ENCODE measurements at regions not wholly inside any gene's neighbourhood (a gene's known extent, or its start where the extent isn't known, plus 50 kb on each side); places are given as distances from the start of the nearest gene placed in this dataset.

- DNase-seq (ENCODE audit: low read depth in 2 of 2) = no peak
Measured at GRCh38 chr10:128556182-128557110, 430.2 kb upstream of the MKI67 start.

- no peak for DNase-seq (ENCODE audit: low read depth in 2 of 2)
Measured at GRCh38 chr10:128557149-128557710, 431.0 kb upstream of the MKI67 start.

- DNase-seq (ENCODE audit: low read depth in 2 of 2) = no peak
Measured at GRCh38 chr10:128560406-128560805, 434.2 kb upstream of the MKI67 start.

- DNase-seq (ENCODE audit: low read depth in 2 of 2) = no peak
Measured at GRCh38 chr10:128560993-128561392, 434.8 kb upstream of the MKI67 start.

GRCh38 chr10:128563387-128563786 is 437.2 kb upstream of the MKI67 start:
- DNase-seq (ENCODE audit: low read depth in 2 of 2) = no peak

GRCh38 chr10:128563904-128564303 is 437.7 kb upstream of the MKI67 start:
- DNase-seq (ENCODE audit: low read depth in 2 of 2) = no peak

- no peak for DNase-seq (ENCODE audit: low read depth in 2 of 2)
Measured at GRCh38 chr10:128566361-128566968, 440.2 kb upstream of the MKI67 start.

GRCh38 chr10:128567551-128567950 is 441.3 kb upstream of the MKI67 start:
- no peak for DNase-seq (ENCODE audit: low read depth in 2 of 2)

GRCh38 chr10:128568041-128568440 is 441.8 kb upstream of the MKI67 start:
- no peak for DNase-seq (ENCODE audit: low read depth in 2 of 2)

- no peak for DNase-seq (ENCODE audit: low read depth in 2 of 2)
Measured at GRCh38 chr10:128568491-128568890, 442.3 kb upstream of the MKI67 start.

- DNase-seq (ENCODE audit: low read depth in 2 of 2) = no peak
Measured at GRCh38 chr10:128568990-128569945, 443.0 kb upstream of the MKI67 start.

GRCh38 chr10:128570319-128570995 is 444.2 kb upstream of the MKI67 start:
- no peak for DNase-seq (ENCODE audit: low read depth in 2 of 2)

- DNase-seq (ENCODE audit: low read depth in 2 of 2) = no peak
Measured at GRCh38 chr10:128571071-128571470, 444.8 kb upstream of the MKI67 start.

GRCh38 chr10:128571745-128572144 is 445.5 kb upstream of the MKI67 start:
- DNase-seq (ENCODE audit: low read depth in 2 of 2) = no peak

GRCh38 chr10:128572696-128573095 is 446.5 kb upstream of the MKI67 start:
- no peak for DNase-seq (ENCODE audit: low read depth in 2 of 2)

- no peak for DNase-seq (ENCODE audit: low read depth in 2 of 2)
Measured at GRCh38 chr10:128573281-128573845, 447.1 kb upstream of the MKI67 start.

GRCh38 chr10:128573986-128574385 is 447.8 kb upstream of the MKI67 start:
- DNase-seq (ENCODE audit: low read depth in 2 of 2) = no peak

- DNase-seq (ENCODE audit: low read depth in 2 of 2) = no peak
Measured at GRCh38 chr10:128574581-128575210, 448.5 kb upstream of the MKI67 start.

GRCh38 chr10:128575761-128576160 is 449.5 kb upstream of the MKI67 start:
- no peak for DNase-seq (ENCODE audit: low read depth in 2 of 2)

GRCh38 chr10:128576336-128576735 is 450.1 kb upstream of the MKI67 start:
- DNase-seq (ENCODE audit: low read depth in 2 of 2) = no peak
